Neuronal stem cell (in vitro differentiated cells): ENCODE measurements at regions not wholly inside any gene's neighbourhood (a gene's known extent, or its start where the extent isn't known, plus 50 kb on each side); places are given as distances from the start of the nearest gene placed in this dataset.

Source experiments
- DNase-seq: peaks from one replicate; pipeline ENCODE4 v3.0.0-alpha.2; 2013; ENCODE audit warnings: low spot score
- H2AFZ ChIP-seq: one replicate; pipeline ENCODE4 v1.6.1; 2013; ENCODE audit warnings: mild to moderate bottlenecking, low read length, inconsistent platforms
- H2AK5ac ChIP-seq: 2 replicates; pipeline ENCODE4 v1.6.1; 2013; ENCODE audit warnings: low read depth, mild to moderate bottlenecking, inconsistent platforms, low read length, moderate library complexity, mixed read lengths
- H2BK120ac ChIP-seq: 2 replicates; pipeline ENCODE4 v1.6.1; 2013; ENCODE audit warnings: low read depth, mild to moderate bottlenecking, inconsistent platforms, low read length, moderate library complexity, mixed read lengths
- H2BK12ac ChIP-seq: one replicate; pipeline ENCODE4 v1.6.1; 2013; ENCODE audit warnings: low read length, inconsistent platforms
- H2BK15ac ChIP-seq: 2 replicates; pipeline ENCODE4 v1.6.1; 2013; ENCODE audit warnings: mild to moderate bottlenecking, low read length, inconsistent platforms, mixed read lengths
- H2BK5ac ChIP-seq: one replicate; pipeline ENCODE4 v1.6.1; 2013; ENCODE audit warnings: inconsistent platforms, mild to moderate bottlenecking, low read length, moderate library complexity
- H3K14ac ChIP-seq: one replicate; pipeline ENCODE4 v1.6.1; 2013; ENCODE audit warnings: low read length, inconsistent platforms
- H3K18ac ChIP-seq: 2 replicates; pipeline ENCODE4 v1.6.1; 2013; ENCODE audit warnings: low read length, inconsistent platforms
- H3K23ac ChIP-seq: 2 replicates; pipeline ENCODE4 v1.6.1; 2013; ENCODE audit warnings: low read depth, mild to moderate bottlenecking, mixed read lengths, low read length, inconsistent platforms; ENCODE audit not compliant: poor library complexity
- H3K27ac ChIP-seq: replicated peaks from 3 replicates; pipeline ENCODE4 v1.5.1; 2013; ENCODE audit warnings: low read length, inconsistent platforms
- H3K27me3 ChIP-seq, 3 experiments: 2 replicates each; pipeline ENCODE4 v1.6.1; 2013; ENCODE audit warnings: low read length in 3 of 3, mild to moderate bottlenecking in 2 of 3, inconsistent platforms in 1 of 3, low read depth in 1 of 3, mixed read lengths in 1 of 3, moderate library complexity in 1 of 3; ENCODE audit not compliant: control insufficient read depth in 3 of 3, insufficient read depth in 3 of 3
- H3K36me3 ChIP-seq, 2 donors: replicated peaks in 1 of 2; 2 replicates each; pipeline ENCODE4 v1.6.1; 2013; ENCODE audit warnings: low read length in 2 of 2; ENCODE audit not compliant: control insufficient read depth in 2 of 2, insufficient read depth in 2 of 2
- H3K4ac ChIP-seq: 2 replicates; pipeline ENCODE4 v1.6.1; 2013; ENCODE audit warnings: inconsistent platforms, mild to moderate bottlenecking, low read length, moderate library complexity
- H3K4me1 ChIP-seq, 2 donors: 1 replicate in 1 of 2; 2 replicates in 1 of 2; pipeline ENCODE4 v1.6.1; 2013; ENCODE audit warnings: low read length in 2 of 2, low read depth in 1 of 2; ENCODE audit not compliant: control insufficient read depth in 2 of 2, insufficient read depth in 1 of 2
- H3K4me2 ChIP-seq: one replicate; pipeline ENCODE4 v1.6.1; 2013; ENCODE audit warnings: mild to moderate bottlenecking, low read length, inconsistent platforms; ENCODE audit not compliant: insufficient read depth, poor library complexity, severe bottlenecking
- H3K4me3 ChIP-seq, 2 donors: 2 replicates each; pipeline ENCODE4 v1.5.1; 2013; ENCODE audit warnings: low read length in 2 of 2, mild to moderate bottlenecking in 2 of 2, inconsistent platforms in 1 of 2, moderate library complexity in 1 of 2
- H3K79me1 ChIP-seq: one replicate; pipeline ENCODE4 v1.6.1; 2013; ENCODE audit warnings: low read depth, mild to moderate bottlenecking, inconsistent platforms, low read length, moderate library complexity
- H3K9ac ChIP-seq: one replicate; pipeline ENCODE4 v1.6.1; 2013; ENCODE audit warnings: mild to moderate bottlenecking, low read depth, low read length, inconsistent platforms; ENCODE audit not compliant: poor library complexity
- H3K9me3 ChIP-seq, 2 donors: replicated peaks in 1 of 2; 2 replicates each; pipeline versions ENCODE3 to v1.6.1; 2013; ENCODE audit warnings: low read length in 2 of 2, mild to moderate bottlenecking in 2 of 2, inconsistent platforms in 1 of 2, low read depth in 1 of 2, mixed read lengths in 1 of 2, moderate library complexity in 1 of 2; ENCODE audit not compliant: control insufficient read depth in 2 of 2, insufficient read depth in 1 of 2
- H4K8ac ChIP-seq: one replicate; pipeline ENCODE4 v1.6.1; 2013; ENCODE audit warnings: low read depth, mild to moderate bottlenecking, inconsistent platforms, low read length, moderate library complexity
- H4K91ac ChIP-seq: one replicate; pipeline ENCODE4 v1.6.1; 2013; ENCODE audit warnings: low read length, low read depth, mild to moderate bottlenecking, inconsistent platforms; ENCODE audit not compliant: poor library complexity
- WGBS, 2 donors: extraction: QIAGEN DNeasy Blood & Tissue Kit; methylation state at CpG; one replicate each; pipeline ENCODE4 v1.1.7; 2013; ENCODE audit warnings: missing lambda C conversion rate in 2 of 2, mixed read lengths in 1 of 2; ENCODE audit not compliant: insufficient read length in 2 of 2, insufficient replicate concordance in 1 of 2; ENCODE audit errors: extremely low coverage in 2 of 2; 5-methylcytosine and 5-hydroxymethylcytosine counted together

- H4K91ac ChIP-seq, result no peak overlapping the region
- no peak overlapping the region for H2AK5ac ChIP-seq
- WGBS, 2 donors, result no CpG with 5 or more reads among the region's 1 CpG
- no peak overlapping the region for H2BK5ac ChIP-seq
- no peaks in the 10 kb centered on the region for H3K36me3 ChIP-seq
- no peak overlapping the region for H3K14ac ChIP-seq
- no peak overlapping the region for H3K27ac ChIP-seq
- H3K27me3 ChIP-seq, result no peaks in the 10 kb centered on the region
- no peak overlapping the region for H3K23ac ChIP-seq
- no peaks in the 10 kb centered on the region for H3K4me1 ChIP-seq
- H2BK120ac ChIP-seq, result no peak overlapping the region
- H3K9me3 ChIP-seq, result no peaks in the 10 kb centered on the region
- no peak overlapping the region for H3K4ac ChIP-seq
- H2BK12ac ChIP-seq, result no peak overlapping the region
- no peak overlapping the region for H3K4me2 ChIP-seq
- DNase-seq, result no peak
- H3K79me1 ChIP-seq, result no peaks in the 10 kb centered on the region
- H3K18ac ChIP-seq, result no peak overlapping the region
- no peak overlapping the region for H3K9ac ChIP-seq
- H3K4me3 ChIP-seq, result no peak overlapping the region
- H2BK15ac ChIP-seq, result no peak overlapping the region
- H4K8ac ChIP-seq, result no peak overlapping the region
- no peak overlapping the region for H2AFZ ChIP-seq
Measured at GRCh38 chr1:166616206-166616605, 223.1 kb upstream of the POGK start.

GRCh38 chr1:166626711-166627110 is 212.6 kb upstream of the POGK start:
- no peak overlapping the region for H3K4ac ChIP-seq
- DNase-seq, result no peak
- H3K4me2 ChIP-seq, result no peak overlapping the region
- H3K4me1 ChIP-seq, result no peaks in the 10 kb centered on the region
- H3K9ac ChIP-seq, result no peak overlapping the region
- no peak overlapping the region for H3K23ac ChIP-seq
- no peak overlapping the region for H2AFZ ChIP-seq
- no peak overlapping the region for H3K14ac ChIP-seq
- H4K91ac ChIP-seq, result no peak overlapping the region
- H2BK5ac ChIP-seq, result no peak overlapping the region
- no peak overlapping the region for H3K18ac ChIP-seq
- H3K4me3 ChIP-seq, result no peak overlapping the region
- no peak overlapping the region for H4K8ac ChIP-seq
- no peaks in the 10 kb centered on the region for H3K36me3 ChIP-seq
- H2BK120ac ChIP-seq, result no peak overlapping the region
- no peak overlapping the region for H2AK5ac ChIP-seq
- no peaks in the 10 kb centered on the region for H3K27me3 ChIP-seq
- WGBS, 2 donors, result no CpG with 5 or more reads among the region's 1 CpG
- no peaks in the 10 kb centered on the region for H3K79me1 ChIP-seq
- H2BK12ac ChIP-seq, result no peak overlapping the region
- no peaks in the 10 kb centered on the region for H3K9me3 ChIP-seq
- no peak overlapping the region for H2BK15ac ChIP-seq
- H3K27ac ChIP-seq, result no peak overlapping the region

GRCh38 chr1:166627558-166627957 is 211.7 kb upstream of the POGK start:
- H3K27ac ChIP-seq, result no peak overlapping the region
- H4K8ac ChIP-seq, result no peak overlapping the region
- H2BK15ac ChIP-seq, result no peak overlapping the region
- no peak overlapping the region for H3K9ac ChIP-seq
- H3K18ac ChIP-seq, result no peak overlapping the region
- no peak overlapping the region for H2BK120ac ChIP-seq
- WGBS, 2 donors, result no CpG with 5 or more reads among the region's 4 CpGs
- no peak overlapping the region for H2BK5ac ChIP-seq
- no peaks in the 10 kb centered on the region for H3K4me1 ChIP-seq
- no peak overlapping the region for H3K14ac ChIP-seq
- no peaks in the 10 kb centered on the region for H3K27me3 ChIP-seq
- H3K9me3 ChIP-seq, result no peaks in the 10 kb centered on the region
- no peak overlapping the region for H3K4me3 ChIP-seq
- no peak overlapping the region for H3K4ac ChIP-seq
- H4K91ac ChIP-seq, result no peak overlapping the region
- H3K36me3 ChIP-seq, result no peaks in the 10 kb centered on the region
- no peak for DNase-seq
- no peak overlapping the region for H2AK5ac ChIP-seq
- H3K79me1 ChIP-seq, result no peaks in the 10 kb centered on the region
- H3K4me2 ChIP-seq, result no peak overlapping the region
- H2BK12ac ChIP-seq, result no peak overlapping the region
- H3K23ac ChIP-seq, result no peak overlapping the region
- H2AFZ ChIP-seq, result no peak overlapping the region

- H3K4me1 ChIP-seq, result no peaks in the 10 kb centered on the region
- H3K79me1 ChIP-seq, result no peaks in the 10 kb centered on the region
- no peaks in the 10 kb centered on the region for H3K36me3 ChIP-seq
- H2BK5ac ChIP-seq, result no peak overlapping the region
- no peak overlapping the region for H3K18ac ChIP-seq
- H3K14ac ChIP-seq, result no peak overlapping the region
- no peak overlapping the region for H4K91ac ChIP-seq
- no peak overlapping the region for H2AK5ac ChIP-seq
- no peak overlapping the region for H2BK15ac ChIP-seq
- no peak for DNase-seq
- no peak overlapping the region for H2AFZ ChIP-seq
- no peaks in the 10 kb centered on the region for H3K27me3 ChIP-seq
- no peaks in the 10 kb centered on the region for H3K9me3 ChIP-seq
- no peak overlapping the region for H3K4me3 ChIP-seq
- no peak overlapping the region for H3K27ac ChIP-seq
- no peak overlapping the region for H2BK12ac ChIP-seq
- H2BK120ac ChIP-seq, result no peak overlapping the region
- no peak overlapping the region for H3K9ac ChIP-seq
- no CpG with 5 or more reads among the region's 1 CpG for WGBS, 2 donors
- H3K4ac ChIP-seq, result no peak overlapping the region
- no peak overlapping the region for H4K8ac ChIP-seq
- no peak overlapping the region for H3K4me2 ChIP-seq
- no peak overlapping the region for H3K23ac ChIP-seq
Measured at GRCh38 chr1:166628259-166628658, 211.0 kb upstream of the POGK start.
